ENCODE measurements at regions not wholly inside any gene's neighbourhood (a gene's known extent, or its start where the extent isn't known, plus 50 kb on each side); places are given as distances from the start of the nearest gene placed in this dataset.
"Not testable (repeated sequence)": the region's sequence is repeated elsewhere in the genome, so short reads cannot be mapped to it uniquely, and the experiment has no call there.

DNA sequence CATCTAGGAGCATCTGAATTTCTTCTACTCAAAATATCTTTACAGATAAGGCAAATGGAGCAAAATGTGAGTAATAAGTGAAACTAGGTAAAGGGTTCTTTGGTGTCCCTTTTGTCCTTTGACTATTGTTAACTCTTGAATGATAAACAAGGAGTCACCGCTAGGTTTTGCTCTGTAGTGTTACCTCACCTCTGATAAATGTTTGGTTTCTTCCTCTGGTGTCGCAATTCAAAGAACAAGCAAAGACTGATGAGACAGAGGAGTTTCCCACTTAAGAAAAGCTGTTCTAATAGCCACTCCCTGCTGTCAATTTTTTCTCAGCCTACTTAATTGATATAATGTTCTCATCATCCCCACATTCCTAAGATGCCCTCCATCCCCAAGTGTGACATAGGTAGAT lies 925.9 kb downstream of the IGSF11 start:
- POLR2A ChIA-PET, result no interaction called here
- H3K27me3 Mint-ChIP-seq, result no peaks in the 10 kb centered on the region
- DNase-seq (no peak), ATAC-seq (no peak)
- peaks cover 0 to 24% (median 8%) of the 10 kb centered on the region in 9 donors for H3K9me3 Mint-ChIP-seq
- no peak overlapping the region for H3K4me3 Mint-ChIP-seq
- H3K4me1 Mint-ChIP-seq, result no peaks in the 10 kb centered on the region
- H3K36me3 Mint-ChIP-seq, result no peaks in the 10 kb centered on the region
- no peak overlapping the region for H3K27ac Mint-ChIP-seq

DNA sequence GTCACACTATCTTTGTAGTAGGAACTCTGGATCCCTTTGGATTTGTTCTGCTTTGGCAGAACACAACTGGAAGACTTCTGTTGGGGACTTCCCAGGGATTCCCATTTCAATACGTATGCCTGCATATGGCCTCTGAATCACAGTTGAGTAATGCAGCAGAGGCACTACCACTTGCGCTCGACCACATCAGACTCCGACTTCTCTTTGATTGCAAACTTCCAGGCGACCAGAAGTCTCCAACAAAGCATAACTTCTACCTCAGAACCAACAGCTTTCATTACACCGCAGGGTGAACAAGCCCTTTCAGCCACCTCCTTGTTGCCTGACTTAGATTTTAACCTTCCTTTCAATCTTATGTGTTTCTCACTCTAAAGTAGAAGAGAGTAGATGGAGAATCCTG lies 924.4 kb downstream of the IGSF11 start:
- Mint-ChIP-seq H3K4me1 (no peaks in the 10 kb centered on the region), H3K9me3 (peaks cover 0 to 18% (median 4%) of the 10 kb centered on the region in 9 donors), H3K36me3 (no peaks in the 10 kb centered on the region), H3K4me3 (no peak overlapping the region), H3K27ac (no peak overlapping the region), H3K27me3 (no peaks in the 10 kb centered on the region)
- POLR2A ChIA-PET, result no interaction called here
- no peak for ATAC-seq
- no peak for DNase-seq

DNA sequence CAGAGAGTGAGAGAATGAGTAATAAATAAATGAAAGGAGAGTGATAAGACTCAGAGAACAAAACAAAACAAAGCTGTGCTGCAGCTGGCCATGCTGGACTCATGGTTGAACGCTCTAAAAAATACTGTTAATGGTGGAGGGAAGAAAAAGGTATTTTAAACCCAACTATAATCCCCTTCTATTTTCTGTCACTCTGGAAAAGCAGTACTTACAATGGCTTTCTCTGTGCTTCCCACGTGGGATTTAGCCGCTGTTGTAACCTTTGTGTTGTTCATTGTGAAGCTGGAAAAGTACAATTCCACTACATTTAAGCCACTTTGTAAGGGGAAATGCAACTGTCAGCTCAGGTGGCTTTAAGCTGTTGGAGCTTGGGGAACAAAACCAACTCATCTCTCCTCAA lies 917.7 kb downstream of the IGSF11 start:
- Mint-ChIP-seq H3K36me3 (no peaks in the 10 kb centered on the region), H3K27ac (no peak overlapping the region), H3K4me3 (no peak overlapping the region), H3K27me3 (no peaks in the 10 kb centered on the region), H3K4me1 (no peaks in the 10 kb centered on the region), H3K9me3 (peaks cover 0 to 10% (median 5%) of the 10 kb centered on the region in 9 donors)
- POLR2A ChIA-PET, result no interaction called here
- no peak for ATAC-seq
- DNase-seq, result no peak

DNA sequence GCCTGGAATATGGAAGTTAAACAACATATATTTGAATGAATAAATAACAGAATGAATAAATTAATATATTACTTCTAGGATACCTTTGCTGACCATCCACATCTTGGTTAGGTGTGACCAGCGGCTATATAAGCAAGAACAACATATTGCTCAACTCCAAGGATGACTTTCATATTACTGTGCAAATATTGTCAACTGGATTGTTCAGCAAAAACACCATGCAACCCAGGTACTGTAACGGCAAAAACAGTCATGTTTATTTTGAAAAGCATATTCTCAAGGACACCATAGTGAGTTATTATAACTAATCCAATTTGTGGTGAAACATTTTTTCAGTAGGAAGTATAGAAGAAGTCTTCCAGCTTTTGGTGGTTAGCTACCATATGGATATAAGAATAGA lies 907.9 kb downstream of the IGSF11 start:
- Mint-ChIP-seq H3K27ac (no peak overlapping the region), H3K4me3 (no peak overlapping the region), H3K36me3 (no peaks in the 10 kb centered on the region), H3K9me3 (peaks cover 0 to 11% (median 2%) of the 10 kb centered on the region in 9 donors), H3K27me3 (no peaks in the 10 kb centered on the region), H3K4me1 (no peaks in the 10 kb centered on the region)
- POLR2A ChIA-PET, result no interaction called here
- ATAC-seq (no peak), DNase-seq (no peak)

DNA sequence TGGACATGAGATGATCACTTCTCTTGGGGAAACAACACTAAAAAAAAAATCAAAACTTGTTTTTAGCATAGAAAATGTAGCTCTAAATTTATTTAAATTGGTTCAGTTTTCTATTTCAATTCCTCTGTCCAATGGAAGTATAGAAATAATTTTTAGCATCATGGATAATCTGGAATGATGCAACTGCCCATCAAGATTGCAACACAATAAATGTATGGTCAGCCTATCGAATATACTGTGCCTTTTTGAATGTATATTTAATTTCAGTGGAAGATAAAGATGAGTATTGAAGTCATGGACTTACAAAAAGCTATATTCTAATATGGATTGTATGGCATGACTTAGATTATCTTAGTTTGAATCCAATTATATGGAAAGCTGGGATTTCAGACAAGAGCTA lies 906.7 kb downstream of the IGSF11 start:
- DNase-seq, result no peak
- POLR2A ChIA-PET, result no interaction called here
- H3K27me3 Mint-ChIP-seq, result no peaks in the 10 kb centered on the region
- H3K4me3 Mint-ChIP-seq, result no peak overlapping the region
- no peaks in the 10 kb centered on the region for H3K4me1 Mint-ChIP-seq
- H3K9me3 Mint-ChIP-seq, result peaks cover 0 to 11% (median 4%) of the 10 kb centered on the region in 9 donors
- ATAC-seq, result no peak
- no peak overlapping the region for H3K27ac Mint-ChIP-seq
- no peaks in the 10 kb centered on the region for H3K36me3 Mint-ChIP-seq

DNA sequence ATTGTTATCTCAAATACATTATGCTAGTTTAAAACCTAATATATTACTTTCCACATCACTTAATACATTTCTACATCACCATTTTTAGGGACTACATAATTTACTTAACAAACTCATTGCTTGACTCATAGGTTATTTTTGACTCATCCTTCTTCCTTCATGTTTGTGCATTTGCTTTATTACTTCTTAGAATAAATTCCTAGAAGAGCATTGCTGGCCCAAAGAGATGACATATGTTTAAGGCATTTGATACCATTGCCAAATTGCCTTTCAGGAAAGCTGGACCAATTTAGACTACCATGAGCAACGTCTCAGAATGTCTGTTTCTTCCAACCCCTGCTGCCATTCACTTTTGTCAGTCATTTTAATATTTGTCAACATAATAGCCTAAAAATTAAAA lies 905.8 kb downstream of the IGSF11 start:
- H3K27ac Mint-ChIP-seq, result no peak overlapping the region
- ATAC-seq, result no peak
- peaks cover 0 to 11% (median 4%) of the 10 kb centered on the region in 9 donors for H3K9me3 Mint-ChIP-seq
- no peaks in the 10 kb centered on the region for H3K36me3 Mint-ChIP-seq
- POLR2A ChIA-PET, result no interaction called here
- no peaks in the 10 kb centered on the region for H3K27me3 Mint-ChIP-seq
- H3K4me3 Mint-ChIP-seq, result no peak overlapping the region
- H3K4me1 Mint-ChIP-seq, result no peaks in the 10 kb centered on the region
- DNase-seq, result no peak

DNA sequence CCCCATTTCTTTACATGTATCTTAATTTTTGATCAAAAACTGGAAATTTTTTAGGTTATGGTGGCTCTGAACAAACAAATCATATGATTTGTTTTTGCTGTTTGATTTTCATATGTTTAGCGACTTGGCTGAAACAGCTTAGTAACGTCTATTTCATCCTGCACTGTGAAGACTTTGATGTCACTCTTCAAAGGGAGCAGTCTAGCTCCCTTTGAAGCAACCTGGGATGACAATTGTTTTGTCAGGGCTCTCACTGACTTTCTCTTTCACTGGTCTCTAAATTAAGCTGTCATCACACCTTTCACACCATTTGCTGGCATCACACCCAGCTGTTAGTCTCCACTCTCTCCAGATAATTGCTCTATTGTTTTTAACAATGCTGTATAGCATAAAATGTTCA lies 896.9 kb downstream of the IGSF11 start:
- no peak for DNase-seq
- no peaks in the 10 kb centered on the region for H3K4me1 Mint-ChIP-seq
- H3K9me3 Mint-ChIP-seq, result peaks cover 6 to 52% (median 26%) of the 10 kb centered on the region in 9 donors
- POLR2A ChIA-PET, result no interaction called here
- no peaks in the 10 kb centered on the region for H3K27me3 Mint-ChIP-seq
- H3K4me3 Mint-ChIP-seq, result no peak overlapping the region
- H3K27ac Mint-ChIP-seq, result no peak overlapping the region
- H3K36me3 Mint-ChIP-seq, result peaks cover 0 to 11% (median 0%) of the 10 kb centered on the region in 3 donors
- no peak for ATAC-seq

DNA sequence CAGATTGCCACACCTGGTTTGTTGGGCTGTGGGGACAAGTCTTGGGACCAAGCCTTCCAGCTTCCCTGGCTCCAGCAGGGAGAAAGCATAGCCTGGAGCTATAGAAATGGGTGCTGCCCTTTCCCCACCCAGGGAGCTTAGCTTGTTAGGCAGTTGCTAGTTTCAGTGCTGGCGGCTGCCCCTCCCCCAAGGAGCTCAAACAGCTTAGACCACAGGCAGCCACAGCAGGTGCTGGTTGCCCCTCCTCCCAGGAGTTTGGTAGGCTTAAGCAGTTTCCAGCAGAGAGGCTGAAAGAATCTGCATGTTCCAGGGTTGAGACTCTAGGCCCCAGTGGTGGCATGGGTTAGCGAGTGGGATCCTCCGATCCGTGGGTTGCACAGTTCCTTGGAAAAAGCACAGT lies 889.7 kb downstream of the IGSF11 start:
- Mint-ChIP-seq H3K36me3 (peaks cover 0 to 5% (median 0%) of the 10 kb centered on the region in 3 donors), H3K4me3 (no peak overlapping the region), H3K27me3 (no peaks in the 10 kb centered on the region), H3K4me1 (no peaks in the 10 kb centered on the region), H3K9me3 (peaks cover 9 to 40% (median 26%) of the 10 kb centered on the region in 9 donors), H3K27ac (no peak overlapping the region)
- POLR2A ChIA-PET, result no interaction called here
- no peak for DNase-seq
- ATAC-seq, result no peak

DNA sequence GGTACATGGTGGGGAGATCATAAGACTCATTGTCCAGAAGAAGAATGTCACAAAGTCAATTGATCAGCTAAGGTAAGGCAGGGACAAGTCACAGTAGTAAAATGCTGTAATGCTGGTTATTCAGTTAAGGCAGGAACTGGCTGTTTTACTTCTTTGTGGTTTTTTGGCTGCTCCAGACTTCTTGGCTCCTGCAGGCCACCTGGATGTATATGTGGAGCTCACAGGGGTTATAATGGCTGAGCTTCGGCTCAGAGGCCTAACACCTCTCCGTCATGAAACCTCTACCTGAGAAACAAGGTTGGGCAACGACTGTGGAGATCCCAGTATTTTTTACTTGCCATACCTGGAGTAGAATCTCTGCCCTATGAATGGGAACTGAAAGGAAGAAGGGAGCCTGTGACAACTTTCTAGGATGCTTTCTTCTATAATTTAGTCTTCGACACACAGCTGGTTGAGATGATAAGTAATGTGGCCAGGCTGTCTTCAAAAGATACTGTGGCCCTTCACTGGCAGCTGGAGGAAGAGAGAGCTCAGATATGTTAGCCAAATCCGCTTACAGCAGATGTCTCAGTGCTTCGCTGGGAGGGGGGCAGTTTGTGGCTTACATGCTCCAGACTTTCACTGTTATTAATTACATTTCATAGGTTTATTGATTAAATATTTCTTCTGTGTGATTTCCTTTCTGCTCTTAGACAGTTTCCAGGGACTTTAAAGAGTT lies 887.8 kb downstream of the IGSF11 start:
- Mint-ChIP-seq H3K27me3 (no peaks in the 10 kb centered on the region), H3K4me1 (no peaks in the 10 kb centered on the region), H3K9me3 (peaks cover 5 to 31% (median 26%) of the 10 kb centered on the region in 9 donors), H3K27ac (no peak overlapping the region), H3K4me3 (no peak overlapping the region), H3K36me3 (peaks cover 0 to 5% (median 0%) of the 10 kb centered on the region in 3 donors)
- POLR2A ChIA-PET, result no interaction called here
- ATAC-seq (no peak), DNase-seq (no peak)

DNA sequence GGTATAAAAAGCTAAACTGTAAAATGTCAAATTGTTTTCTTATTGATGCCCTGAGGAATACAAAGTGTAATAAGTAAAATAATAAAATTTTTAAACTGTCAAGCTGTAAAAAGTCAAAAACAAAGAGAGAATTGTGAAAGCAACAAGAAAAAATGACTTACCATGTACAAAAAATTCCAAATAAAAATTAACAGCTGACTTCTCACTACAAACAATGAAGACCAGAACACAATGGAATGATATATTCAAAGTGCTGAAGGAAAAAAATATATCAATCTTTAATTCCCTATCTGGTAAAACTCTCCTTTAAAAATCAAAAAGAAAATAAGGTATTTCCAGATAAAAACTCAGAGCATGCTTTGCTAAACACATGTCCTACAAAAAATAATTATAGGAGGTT lies 883.5 kb downstream of the IGSF11 start:
- no peak overlapping the region for H3K4me3 Mint-ChIP-seq
- H3K9me3 Mint-ChIP-seq, result peaks cover 2 to 37% (median 20%) of the 10 kb centered on the region in 9 donors
- POLR2A ChIA-PET, result no interaction called here
- DNase-seq (no peak), ATAC-seq (no peak)
- no peaks in the 10 kb centered on the region for H3K27me3 Mint-ChIP-seq
- no peaks in the 10 kb centered on the region for H3K4me1 Mint-ChIP-seq
- H3K36me3 Mint-ChIP-seq, result no peaks in the 10 kb centered on the region
- no peak overlapping the region for H3K27ac Mint-ChIP-seq

DNA sequence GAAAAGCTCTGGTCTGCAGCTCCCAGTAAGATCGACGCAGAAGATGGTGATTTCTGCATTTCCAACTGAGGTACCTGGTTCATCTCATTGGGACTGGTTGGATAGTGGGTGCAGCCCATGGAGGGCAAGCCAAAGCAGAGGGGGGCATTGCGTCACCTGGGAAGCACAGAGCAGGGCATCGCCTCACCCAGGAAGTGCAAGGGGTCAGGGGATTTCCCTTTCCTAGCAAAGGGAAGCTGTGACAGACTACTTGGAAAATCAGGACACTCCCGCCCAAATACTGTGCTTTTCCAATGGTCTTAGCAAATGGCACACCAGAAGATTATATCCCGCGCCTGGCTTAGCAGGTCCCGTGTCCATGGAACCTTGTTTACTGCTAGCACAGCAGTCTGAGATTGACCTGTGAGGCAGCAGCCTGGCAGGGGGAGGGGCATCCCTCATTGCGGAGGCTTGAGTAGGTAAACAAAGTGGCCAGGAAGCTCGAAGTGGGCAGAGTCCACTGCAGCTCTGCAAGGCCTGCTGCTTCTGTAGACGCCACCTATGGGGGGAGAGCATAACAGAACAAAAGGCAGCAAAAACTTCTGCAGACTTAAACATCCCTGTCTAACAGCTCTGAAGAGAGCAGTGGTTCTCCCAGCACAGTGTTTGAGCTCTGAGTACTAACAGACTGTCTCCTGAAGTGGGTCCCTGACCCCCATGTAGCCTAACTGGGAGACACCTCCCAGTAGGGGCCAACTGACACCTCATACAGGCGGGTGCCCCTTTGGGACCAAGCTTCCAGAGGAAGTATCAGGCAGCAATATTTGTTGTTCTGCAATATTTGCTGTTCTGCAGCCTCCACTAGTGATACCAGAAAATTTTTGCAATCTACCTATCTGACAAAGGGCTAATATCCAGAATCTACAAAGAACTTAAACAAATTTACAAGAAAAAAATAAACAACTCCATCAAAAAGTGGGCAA lies 871.7 kb downstream of the IGSF11 start:
- H3K9me3 Mint-ChIP-seq, result peaks cover 8 to 43% (median 17%) of the 10 kb centered on the region in 9 donors
- H3K36me3 Mint-ChIP-seq, result peaks cover 0 to 22% (median 0%) of the 10 kb centered on the region in 3 donors
- DNase-seq, H3K27ac Mint-ChIP-seq, H3K4me3 Mint-ChIP-seq, H3K4me1 Mint-ChIP-seq, H3K27me3 Mint-ChIP-seq, ATAC-seq, POLR2A ChIA-PET: not testable (repeated sequence)

DNA sequence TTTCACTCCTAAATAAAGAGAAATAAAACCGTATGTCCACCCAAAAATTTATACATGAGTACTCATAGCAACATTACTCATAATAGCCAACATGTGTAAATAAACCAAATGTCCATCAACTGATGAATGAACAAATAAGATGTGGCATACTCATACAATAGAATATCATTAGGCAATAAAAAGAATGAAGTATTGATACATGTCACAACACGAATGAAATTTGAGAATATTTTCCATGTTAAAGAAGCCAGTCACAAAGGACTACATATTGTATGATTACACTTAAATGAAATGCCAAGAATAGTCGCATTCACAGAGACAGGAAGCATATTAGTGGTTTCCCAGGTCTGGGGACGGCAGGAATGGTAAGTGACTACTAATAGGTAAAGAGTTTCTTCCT lies 869.2 kb downstream of the IGSF11 start:
- Mint-ChIP-seq H3K27ac (no peak overlapping the region), H3K27me3 (no peaks in the 10 kb centered on the region), H3K36me3 (peaks cover 0 to 14% (median 0%) of the 10 kb centered on the region in 3 donors), H3K9me3 (peaks cover 4 to 41% (median 16%) of the 10 kb centered on the region in 9 donors), H3K4me1 (no peaks in the 10 kb centered on the region), H3K4me3 (no peak overlapping the region)
- ATAC-seq (no peak), DNase-seq (no peak)
- POLR2A ChIA-PET, result no interaction called here

DNA sequence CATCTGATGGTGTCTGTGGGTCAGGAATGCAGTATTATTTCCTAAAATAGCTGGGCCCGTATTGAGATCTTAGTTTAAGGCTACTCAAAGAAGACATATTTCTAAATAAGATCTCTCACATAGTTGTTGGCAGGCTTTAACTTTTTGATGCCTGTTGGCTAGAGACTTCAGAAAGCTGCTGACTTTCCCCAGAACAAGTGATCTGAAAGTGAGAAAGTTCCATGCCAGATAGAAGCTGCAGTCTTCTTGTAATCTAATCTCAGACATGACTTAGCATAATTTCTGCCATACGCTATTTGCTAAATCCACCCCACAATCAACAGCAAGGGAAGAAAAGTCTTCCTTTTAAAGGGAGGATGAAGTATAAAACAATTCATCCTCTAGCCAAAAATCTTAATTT lies 867.1 kb downstream of the IGSF11 start:
- H3K36me3 Mint-ChIP-seq, result peaks cover 0 to 4% (median 0%) of the 10 kb centered on the region in 3 donors
- POLR2A ChIA-PET, result no interaction called here
- no peak for ATAC-seq
- no peak for DNase-seq
- no peaks in the 10 kb centered on the region for H3K27me3 Mint-ChIP-seq
- H3K4me3 Mint-ChIP-seq, result no peak overlapping the region
- H3K4me1 Mint-ChIP-seq, result no peaks in the 10 kb centered on the region
- peaks cover 7 to 37% (median 14%) of the 10 kb centered on the region in 9 donors for H3K9me3 Mint-ChIP-seq
- H3K27ac Mint-ChIP-seq, result no peak overlapping the region
